Glomerular visceral epithelial cell (primary cell): ENCODE measurements at regions not wholly inside any gene's neighbourhood (a gene's known extent, or its start where the extent isn't known, plus 50 kb on each side); places are given as distances from the start of the nearest gene placed in this dataset.

Experiments used
- DNase-seq: peaks from one replicate; pipeline ENCODE4 v3.0.0-alpha.2; 2016; ENCODE audit errors: extremely low spot score

DNA sequence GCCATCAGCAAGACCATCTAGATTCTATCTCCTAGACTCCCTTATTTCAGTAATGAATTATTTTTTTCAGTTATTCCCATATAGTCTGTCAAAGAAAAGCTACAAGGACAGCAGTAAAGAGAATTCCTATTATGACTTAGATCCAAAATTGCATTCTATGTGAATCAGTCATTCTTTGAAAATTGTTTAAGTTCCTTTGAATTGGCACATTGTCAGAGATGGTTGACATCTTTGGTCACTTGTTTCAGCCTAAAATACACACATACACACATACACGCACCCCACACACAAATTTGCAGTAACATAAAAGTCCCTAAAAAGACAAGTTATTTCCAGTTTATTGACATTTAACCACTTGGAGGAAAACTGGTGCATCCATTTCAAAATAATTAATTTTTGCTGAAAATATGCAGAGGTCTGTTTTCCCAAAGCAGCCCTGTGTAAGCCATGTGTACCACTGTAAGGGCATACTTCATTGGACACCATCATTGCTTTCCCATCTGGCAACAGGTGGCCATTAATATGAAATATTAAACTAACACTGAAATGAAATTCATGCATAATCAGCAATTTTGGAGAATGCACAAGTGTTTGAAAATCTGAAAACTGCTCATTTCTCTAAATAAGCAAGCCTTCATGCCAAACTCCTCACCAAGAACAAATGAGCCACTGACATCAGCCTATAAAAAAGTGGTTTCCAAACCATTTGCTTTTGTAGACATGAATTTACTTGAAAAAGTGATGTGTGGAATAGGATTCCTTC is 121.7 kb upstream of the COL1A2 start:
- no peak for DNase-seq

GRCh38 chr7:94274828-94275227 is 119.9 kb upstream of the COL1A2 start:
- no peak for DNase-seq

DNA sequence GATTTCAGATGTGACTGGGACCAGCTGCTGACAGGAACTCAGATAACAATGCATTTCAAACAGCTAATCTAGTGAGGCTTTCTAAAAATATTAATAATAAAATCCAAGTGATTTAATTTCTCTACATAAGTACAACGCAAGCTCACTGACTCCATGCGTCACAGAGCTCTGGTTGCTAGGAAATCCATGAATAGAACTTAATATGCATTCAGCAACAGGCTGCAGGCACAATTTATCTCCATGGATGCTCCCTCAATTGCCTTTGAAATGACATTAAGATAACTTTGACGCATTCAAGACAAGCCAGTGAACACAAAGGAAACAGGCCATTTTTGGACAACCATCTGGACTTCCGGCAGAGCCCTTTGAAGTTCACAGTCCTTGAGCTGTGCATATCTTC is 118.7 kb upstream of the COL1A2 start:
- DNase-seq = no peak

DNA sequence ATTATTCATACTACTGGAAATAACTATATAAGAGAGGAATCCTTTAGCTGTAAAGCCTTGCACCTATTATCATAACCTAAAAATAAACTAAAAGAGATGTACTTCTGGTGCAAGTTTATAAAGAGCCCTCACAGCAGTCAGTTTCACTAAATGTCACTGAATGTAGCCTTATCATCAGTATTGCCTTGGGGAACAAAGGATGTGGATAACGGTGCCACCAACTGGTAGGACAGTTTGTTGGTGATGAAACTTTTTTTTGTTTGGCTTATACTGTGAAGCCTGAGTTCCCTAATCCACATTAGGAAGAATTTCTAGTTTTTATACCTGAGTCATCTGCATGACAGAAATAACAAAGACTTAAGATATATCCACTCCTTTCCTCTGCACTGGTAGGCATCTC is 117.9 kb upstream of the COL1A2 start:
- DNase-seq = peak; percentile 15

DNA sequence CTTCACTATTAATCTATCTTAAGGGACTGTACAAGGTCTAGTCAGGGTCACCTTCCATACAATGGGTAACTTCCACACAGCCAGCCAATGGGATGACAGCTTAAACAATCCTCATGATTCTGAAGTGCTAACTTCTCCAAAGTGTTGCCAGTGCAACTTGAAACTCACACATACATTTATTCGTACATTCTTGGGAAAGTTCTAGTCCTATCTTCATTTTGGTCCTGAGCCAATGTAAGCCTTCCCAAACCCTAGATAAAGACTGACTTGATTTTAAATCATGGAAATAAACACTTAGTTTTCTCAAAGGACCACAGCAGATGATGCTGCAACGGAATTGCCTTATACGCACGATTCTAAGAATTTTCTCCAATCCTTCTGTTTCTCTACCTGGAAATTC is 117.5 kb upstream of the COL1A2 start:
- DNase-seq = no peak

GRCh38 chr7:94280851-94281250 is 113.8 kb upstream of the COL1A2 start:
- no peak for DNase-seq

- no peak for DNase-seq
Observed at GRCh38 chr7:94284104-94284503, 110.6 kb upstream of the COL1A2 start.

GRCh38 chr7:94286111-94286510 is 108.6 kb upstream of the COL1A2 start:
- no peak for DNase-seq

DNA sequence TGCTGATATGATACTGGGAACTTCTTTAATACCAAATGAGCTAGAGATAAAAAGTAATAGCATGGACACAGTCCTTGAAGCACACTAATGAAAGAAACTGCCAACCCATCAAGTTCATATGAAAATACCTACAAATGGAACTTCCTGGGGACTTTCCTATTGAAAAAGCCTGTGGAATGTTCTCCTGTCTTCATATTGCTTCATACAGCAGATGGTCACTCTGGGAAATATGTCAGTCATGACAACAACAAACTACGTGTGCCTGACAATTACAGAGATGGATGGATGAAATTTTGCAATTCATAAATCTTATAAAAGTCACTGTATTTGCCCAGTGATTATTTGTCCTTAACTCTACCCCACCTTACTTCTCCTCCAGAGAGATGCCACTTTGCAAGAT is 106.6 kb upstream of the COL1A2 start:
- DNase-seq = no peak

DNA sequence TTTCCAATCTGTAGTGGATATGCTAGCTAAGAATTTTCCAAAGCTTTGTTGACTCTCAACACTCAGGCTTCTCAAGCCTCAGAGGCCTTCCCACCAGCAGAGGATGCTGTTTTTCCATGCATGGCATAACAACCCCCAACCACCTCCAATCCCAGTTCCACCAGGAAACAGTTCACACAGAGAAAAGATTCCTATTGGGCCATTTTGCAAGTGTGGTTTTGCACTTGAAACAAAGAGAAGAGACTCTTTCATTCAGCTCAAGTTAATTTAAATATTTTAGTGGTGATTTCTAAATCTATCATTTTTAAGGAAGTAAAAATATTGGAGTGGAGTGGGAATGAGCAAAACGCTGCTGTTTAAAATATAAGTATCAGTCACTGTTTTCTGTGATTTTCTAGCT is 105.6 kb upstream of the COL1A2 start:
- peak; percentile 69 for DNase-seq

- no peak for DNase-seq
Observed at GRCh38 chr7:94294471-94295131, 100.1 kb upstream of the COL1A2 start.

DNA sequence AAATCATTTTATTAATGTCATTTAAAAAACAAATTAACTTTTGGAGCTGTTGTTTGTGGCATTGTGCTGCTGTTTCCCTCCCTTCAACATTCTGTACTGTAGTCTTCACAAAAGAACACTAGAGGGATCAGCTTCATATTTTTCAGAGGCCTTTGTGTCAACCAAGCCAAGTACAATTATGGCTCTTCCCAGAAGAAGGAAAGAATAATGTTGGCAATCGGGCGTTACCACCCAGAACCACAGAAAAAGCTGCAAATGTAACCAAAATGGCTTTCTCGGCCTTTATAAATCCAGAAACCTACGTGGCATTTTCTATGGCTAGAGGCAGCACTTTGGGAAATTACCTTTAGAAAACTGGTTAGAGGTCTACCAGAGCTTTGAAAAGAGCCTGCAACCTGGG is 98.8 kb upstream of the COL1A2 start:
- peak; percentile 47 for DNase-seq

DNA sequence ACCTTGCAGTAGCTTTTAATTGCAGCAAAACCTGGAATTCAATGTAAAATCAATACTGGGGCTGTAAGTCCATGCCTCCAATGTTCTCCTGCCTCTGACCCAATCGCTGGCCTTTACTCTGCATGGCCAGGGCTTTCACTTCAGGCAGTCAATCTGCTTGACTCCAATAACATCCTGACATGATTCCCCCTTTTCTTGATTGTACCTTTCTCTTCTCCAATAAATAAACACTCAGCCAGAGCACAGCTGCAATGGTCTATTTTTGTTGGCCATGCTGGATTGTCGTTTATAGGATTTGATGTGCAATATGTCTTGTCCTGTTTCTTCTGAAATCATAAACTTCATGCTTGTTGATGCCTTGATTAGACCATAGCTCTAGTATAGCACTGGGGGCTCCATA is 97.8 kb upstream of the COL1A2 start:
- DNase-seq = no peak

GRCh38 chr7:94297397-94297838 is 97.3 kb upstream of the COL1A2 start:
- DNase-seq = peak; percentile 76

- DNase-seq = no peak
Observed at GRCh38 chr7:94298943-94299342, 95.8 kb upstream of the COL1A2 start.

- DNase-seq = no peak
Observed at GRCh38 chr7:94300176-94300835, 94.4 kb upstream of the COL1A2 start.

DNA sequence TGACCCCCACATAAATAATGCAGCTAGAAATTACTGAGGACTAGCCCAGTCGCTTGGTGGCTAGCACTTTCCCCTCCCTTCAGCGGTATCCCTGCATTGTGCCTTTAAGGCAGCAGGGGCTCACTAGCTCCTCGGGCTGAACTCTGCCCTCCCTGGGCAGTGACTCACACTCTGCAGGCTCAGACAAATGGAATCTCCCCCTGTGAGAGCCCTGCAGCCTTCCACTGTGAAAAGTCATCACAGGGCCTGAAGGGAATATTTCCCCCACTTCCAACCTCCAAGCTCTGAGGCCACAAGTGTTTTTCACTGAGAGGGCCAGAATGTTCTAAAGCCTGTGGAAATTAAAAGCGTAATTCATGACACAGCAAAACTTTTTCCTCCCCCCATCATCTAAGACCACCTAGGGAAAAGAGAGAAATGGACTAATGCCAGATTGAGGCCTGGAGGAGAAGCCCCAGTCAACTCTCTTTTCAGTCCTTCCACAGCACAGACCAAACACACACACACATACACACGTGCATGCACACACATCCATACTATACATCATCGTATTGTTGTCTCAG is 93.6 kb upstream of the COL1A2 start:
- peak; percentile 91 for DNase-seq

DNA sequence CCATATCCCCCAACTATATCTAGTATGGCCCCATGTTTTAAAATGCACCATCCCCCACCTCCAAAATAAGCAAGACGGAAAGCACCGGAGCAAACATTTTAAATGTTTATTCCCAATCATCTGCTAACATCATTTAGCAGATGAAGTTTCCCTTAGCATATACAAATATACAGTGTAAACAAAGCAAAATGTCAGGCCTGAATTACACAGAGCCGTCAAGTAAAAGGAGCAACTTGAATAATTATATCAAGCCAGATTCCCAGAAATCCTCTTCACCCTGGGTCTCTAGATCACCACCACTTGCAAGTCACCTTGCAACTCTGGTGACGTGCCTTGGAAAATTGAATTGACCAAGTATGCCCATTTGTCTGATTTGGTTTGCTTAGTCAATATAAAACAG is 91.6 kb upstream of the COL1A2 start:
- no peak for DNase-seq

- DNase-seq = no peak
Observed at GRCh38 chr7:94303695-94304094, 91.0 kb upstream of the COL1A2 start.

DNA sequence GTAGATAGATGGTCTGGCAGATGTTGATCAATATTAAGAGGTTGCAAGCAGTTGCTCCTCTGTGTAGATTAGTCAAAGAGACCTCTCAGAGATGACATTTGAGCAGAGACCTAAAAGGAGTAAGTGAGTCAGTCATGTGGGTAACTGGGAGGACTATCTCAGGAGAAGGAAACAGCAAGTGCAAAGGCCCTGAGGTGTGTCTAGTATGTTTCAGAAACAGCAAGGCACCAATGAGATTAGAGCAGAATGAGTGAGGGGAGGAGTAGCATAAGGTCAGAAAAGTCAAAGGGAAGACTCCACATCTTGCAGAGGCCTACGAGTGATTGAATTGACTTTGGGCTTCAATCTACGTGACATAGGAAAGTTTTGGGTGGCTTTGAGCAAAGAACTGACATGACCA is 89.8 kb upstream of the COL1A2 start:
- DNase-seq = no peak

DNA sequence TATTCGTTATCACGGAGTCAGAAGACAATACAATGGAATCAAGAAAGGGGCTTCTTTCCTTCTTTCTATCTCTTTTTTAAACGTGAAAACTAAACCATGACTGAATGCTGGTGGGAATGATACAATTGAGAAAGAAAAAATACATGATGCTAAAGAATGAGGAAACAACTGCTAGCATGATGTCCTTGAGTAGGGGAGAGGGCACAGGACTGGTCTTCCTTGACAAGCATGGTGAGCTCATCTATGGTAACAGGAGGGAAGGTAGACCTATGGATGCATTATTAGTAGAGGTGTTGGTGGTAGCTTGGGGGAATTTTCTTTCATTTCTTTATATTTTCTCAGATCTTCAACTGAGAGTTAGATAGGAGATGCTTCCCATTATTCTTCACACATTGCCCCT is 88.9 kb upstream of the COL1A2 start:
- no peak for DNase-seq

DNA sequence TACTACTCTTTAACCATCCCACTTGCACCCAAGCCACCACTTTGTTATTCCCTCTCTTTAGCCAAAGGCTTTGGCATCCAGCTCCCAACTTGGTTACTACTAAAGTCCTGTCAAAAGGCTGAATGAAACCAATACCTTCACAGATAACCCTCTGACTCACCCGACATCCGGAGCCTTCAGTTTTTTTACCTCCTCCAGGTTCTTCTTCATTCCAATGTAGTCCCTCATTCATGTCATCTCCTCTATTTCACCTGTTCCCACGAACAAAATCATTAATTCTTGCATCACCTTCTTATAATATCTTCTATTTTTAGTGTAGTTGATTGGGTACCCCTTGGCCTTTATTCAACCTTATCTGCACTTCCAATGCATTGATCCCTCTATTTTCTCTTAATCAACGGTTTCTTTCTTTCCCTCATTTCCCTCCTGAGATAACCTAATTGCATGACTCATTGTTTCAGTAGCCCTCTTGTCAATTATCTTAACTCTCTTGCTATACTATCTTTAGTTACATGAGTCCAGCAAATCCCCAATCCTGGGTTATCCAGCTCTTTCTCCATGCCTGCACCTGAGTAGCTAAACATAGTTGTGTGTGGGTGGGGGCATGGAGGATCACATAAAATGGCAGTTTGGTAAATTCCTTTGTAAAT is 87.2 kb upstream of the COL1A2 start:
- DNase-seq = no peak
